ENCODE measurements at regions not wholly inside any gene's neighbourhood (a gene's known extent, or its start where the extent isn't known, plus 50 kb on each side); places are given as distances from the start of the nearest gene placed in this dataset.

DNA sequence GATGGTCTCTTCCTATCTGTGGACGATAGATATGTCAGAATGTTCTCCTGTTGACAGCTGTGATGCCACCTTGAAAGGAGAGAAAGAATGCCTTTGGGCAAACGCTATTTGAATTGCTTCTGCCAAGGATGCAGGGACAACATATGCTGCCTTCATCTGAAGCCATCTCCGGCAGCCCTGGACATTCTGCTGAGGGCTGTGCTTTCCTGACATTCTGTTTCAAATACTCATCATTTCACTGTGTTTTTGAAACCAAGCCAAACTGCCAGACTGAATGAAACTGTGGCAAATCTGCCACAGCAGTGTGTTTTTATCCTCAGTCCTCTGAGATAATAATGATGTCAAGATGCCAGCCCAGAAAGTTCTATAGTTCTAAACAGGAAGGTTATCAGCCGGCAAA lies 85.8 kb upstream of the BCAT1 start:
- H4K20me1 ChIP-seq (ENCODE audit: insufficient read depth, low read length) = no peaks in the 10 kb centered on the region
- H3K79me2 ChIP-seq (ENCODE audit: insufficient read depth, low read length) = no peaks in the 10 kb centered on the region
- H3K4me3 Mint-ChIP-seq (ENCODE audit: unreplicated experiment) = no peak overlapping the region
- no peak for DNase-seq (ENCODE audit: low read depth)
- H3K27ac ChIP-seq (ENCODE audit: low read depth, low read length) = no peak overlapping the region
- no peak overlapping the region for H3K9ac ChIP-seq (ENCODE audit: low read length)
- H3K27me3 Mint-ChIP-seq (ENCODE audit: low read depth, unreplicated experiment) = peaks cover 6% of the 10 kb centered on the region
- TF ChIP-seq EZH2 (IDR thresholded peaks at IDR 0.05; ENCODE audit: insufficient read depth, low read length) = no peak
- TF ChIP-seq, protein P1, sequence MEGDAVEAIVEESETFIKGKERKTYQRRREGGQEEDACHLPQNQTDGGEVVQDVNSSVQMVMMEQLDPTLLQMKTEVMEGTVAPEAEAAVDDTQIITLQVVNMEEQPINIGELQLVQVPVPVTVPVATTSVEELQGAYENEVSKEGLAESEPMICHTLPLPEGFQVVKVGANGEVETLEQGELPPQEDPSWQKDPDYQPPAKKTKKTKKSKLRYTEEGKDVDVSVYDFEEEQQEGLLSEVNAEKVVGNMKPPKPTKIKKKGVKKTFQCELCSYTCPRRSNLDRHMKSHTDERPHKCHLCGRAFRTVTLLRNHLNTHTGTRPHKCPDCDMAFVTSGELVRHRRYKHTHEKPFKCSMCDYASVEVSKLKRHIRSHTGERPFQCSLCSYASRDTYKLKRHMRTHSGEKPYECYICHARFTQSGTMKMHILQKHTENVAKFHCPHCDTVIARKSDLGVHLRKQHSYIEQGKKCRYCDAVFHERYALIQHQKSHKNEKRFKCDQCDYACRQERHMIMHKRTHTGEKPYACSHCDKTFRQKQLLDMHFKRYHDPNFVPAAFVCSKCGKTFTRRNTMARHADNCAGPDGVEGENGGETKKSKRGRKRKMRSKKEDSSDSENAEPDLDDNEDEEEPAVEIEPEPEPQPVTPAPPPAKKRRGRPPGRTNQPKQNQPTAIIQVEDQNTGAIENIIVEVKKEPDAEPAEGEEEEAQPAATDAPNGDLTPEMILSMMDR (IDR thresholded peaks at IDR 0.05; ENCODE audit: insufficient read depth, low read depth, low read length) = no peak
- H2AFZ ChIP-seq (ENCODE audit: low read depth, low read length) = no peak overlapping the region
- H3K4me2 ChIP-seq (ENCODE audit: low read length) = no peak overlapping the region
- H3K36me3 Mint-ChIP-seq (ENCODE audit: low read depth, unreplicated experiment) = no peaks in the 10 kb centered on the region
- no peaks in the 10 kb centered on the region for H3K36me3 ChIP-seq (ENCODE audit: insufficient read depth, low read length)
- H3K27ac Mint-ChIP-seq (ENCODE audit: unreplicated experiment) = no peak overlapping the region
- FAIRE-seq = peak; percentile 17
- peaks cover 3% of the 10 kb centered on the region for H3K27me3 ChIP-seq (ENCODE audit: insufficient read depth, low read length)
- H3K4me3 ChIP-seq (ENCODE audit: insufficient read depth, low read depth, low read length) = no peak overlapping the region
- no peaks in the 10 kb centered on the region for H3K9me3 ChIP-seq (ENCODE audit: insufficient read depth, low read depth, low read length)
- no peaks in the 10 kb centered on the region for H3K4me1 Mint-ChIP-seq (ENCODE audit: low read depth, unreplicated experiment)
- no peaks in the 10 kb centered on the region for H3K9me3 Mint-ChIP-seq (ENCODE audit: unreplicated experiment)
- H3K4me1 ChIP-seq (ENCODE audit: insufficient read depth, low read length) = no peaks in the 10 kb centered on the region

DNA sequence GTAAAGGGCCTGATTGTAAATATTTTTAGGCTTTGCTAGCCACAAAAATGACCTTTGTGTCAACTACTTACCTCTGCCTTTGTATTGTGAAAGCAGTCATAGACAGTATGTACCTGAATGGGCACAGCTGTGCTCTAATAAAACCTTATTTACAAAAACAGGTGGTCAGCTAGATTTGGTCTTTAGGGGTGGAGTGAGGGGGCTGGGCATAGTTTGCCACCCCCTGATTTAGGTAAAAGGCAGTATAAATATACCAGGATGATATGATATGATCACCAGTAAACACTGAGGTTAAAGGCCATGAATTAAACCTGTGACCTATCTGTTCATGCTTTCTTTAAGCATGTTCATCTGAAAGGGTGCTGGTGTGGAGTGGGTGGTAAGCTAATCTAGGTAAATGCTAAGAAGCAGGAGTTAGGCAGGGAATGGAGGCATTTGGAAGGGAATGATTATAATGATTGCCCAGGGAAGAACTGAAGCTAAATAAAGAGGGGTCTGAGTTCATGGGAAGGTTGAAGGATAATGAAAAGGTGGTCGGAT lies 77.1 kb upstream of the BCAT1 start:
- Mint-ChIP-seq H3K9me3 (ENCODE audit: unreplicated experiment) (no peaks in the 10 kb centered on the region), H3K36me3 (ENCODE audit: low read depth, unreplicated experiment) (no peaks in the 10 kb centered on the region), H3K27ac (ENCODE audit: unreplicated experiment) (no peak overlapping the region), H3K4me1 (ENCODE audit: low read depth, unreplicated experiment) (no peaks in the 10 kb centered on the region), H3K27me3 (ENCODE audit: low read depth, unreplicated experiment) (no peaks in the 10 kb centered on the region), H3K4me3 (ENCODE audit: unreplicated experiment) (no peak overlapping the region)
- H3K9ac ChIP-seq (ENCODE audit: low read length) = no peak overlapping the region
- no peak overlapping the region for H3K27ac ChIP-seq (ENCODE audit: low read depth, low read length)
- FAIRE-seq = no peak
- no peaks in the 10 kb centered on the region for H4K20me1 ChIP-seq (ENCODE audit: insufficient read depth, low read length)
- H2AFZ ChIP-seq (ENCODE audit: low read depth, low read length) = no peak overlapping the region
- H3K79me2 ChIP-seq (ENCODE audit: insufficient read depth, low read length) = no peaks in the 10 kb centered on the region
- no peaks in the 10 kb centered on the region for H3K27me3 ChIP-seq (ENCODE audit: insufficient read depth, low read length)
- H3K4me2 ChIP-seq (ENCODE audit: low read length) = no peak overlapping the region
- DNase-seq (ENCODE audit: low read depth) = no peak
- H3K36me3 ChIP-seq (ENCODE audit: insufficient read depth, low read length) = no peaks in the 10 kb centered on the region
- H3K9me3 ChIP-seq (ENCODE audit: insufficient read depth, low read depth, low read length) = no peaks in the 10 kb centered on the region
- no peak overlapping the region for H3K4me3 ChIP-seq (ENCODE audit: insufficient read depth, low read depth, low read length)
- TF ChIP-seq, protein P1 (IDR thresholded peaks at IDR 0.05; ENCODE audit: insufficient read depth, low read depth, low read length) = no peak
- no peak for TF ChIP-seq EZH2 (IDR thresholded peaks at IDR 0.05; ENCODE audit: insufficient read depth, low read length)
- H3K4me1 ChIP-seq (ENCODE audit: insufficient read depth, low read length) = no peaks in the 10 kb centered on the region

DNA sequence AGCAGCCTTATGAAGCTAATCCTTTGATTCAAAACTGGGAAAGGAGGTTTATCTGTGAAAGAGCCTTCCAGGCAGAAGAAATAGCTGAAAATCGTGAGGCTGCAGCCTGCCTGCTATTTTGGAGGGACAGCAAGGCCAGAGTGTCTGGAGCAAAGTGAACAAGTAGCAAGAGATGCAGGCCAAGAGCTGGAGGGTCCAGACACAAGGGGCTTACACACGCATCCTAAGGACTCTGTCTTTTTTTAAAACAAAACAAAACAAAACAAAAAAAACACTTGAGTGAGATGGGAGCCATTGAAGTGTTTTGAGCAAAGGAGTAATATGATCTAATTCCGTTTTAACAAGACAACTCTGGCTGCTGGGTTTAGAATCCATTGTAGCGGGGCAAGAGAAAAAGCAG lies 76.4 kb upstream of the BCAT1 start:
- no peaks in the 10 kb centered on the region for H3K27me3 Mint-ChIP-seq (ENCODE audit: low read depth, unreplicated experiment)
- Histone ChIP-seq H3K27me3 (ENCODE audit: insufficient read depth, low read length) (no peaks in the 10 kb centered on the region), H3K79me2 (ENCODE audit: insufficient read depth, low read length) (no peaks in the 10 kb centered on the region), H3K4me3 (ENCODE audit: insufficient read depth, low read depth, low read length) (no peak overlapping the region), H4K20me1 (ENCODE audit: insufficient read depth, low read length) (no peaks in the 10 kb centered on the region), H3K4me2 (ENCODE audit: low read length) (no peak overlapping the region), H3K27ac (ENCODE audit: low read depth, low read length) (no peak overlapping the region), H3K36me3 (ENCODE audit: insufficient read depth, low read length) (no peaks in the 10 kb centered on the region), H2AFZ (ENCODE audit: low read depth, low read length) (no peak overlapping the region), H3K4me1 (ENCODE audit: insufficient read depth, low read length) (no peaks in the 10 kb centered on the region), H3K9ac (ENCODE audit: low read length) (no peak overlapping the region), H3K9me3 (ENCODE audit: insufficient read depth, low read depth, low read length) (no peaks in the 10 kb centered on the region)
- H3K36me3 Mint-ChIP-seq (ENCODE audit: low read depth, unreplicated experiment) = no peaks in the 10 kb centered on the region
- H3K4me1 Mint-ChIP-seq (ENCODE audit: low read depth, unreplicated experiment) = no peaks in the 10 kb centered on the region
- no peak overlapping the region for H3K4me3 Mint-ChIP-seq (ENCODE audit: unreplicated experiment)
- DNase-seq (ENCODE audit: low read depth) (no peak), FAIRE-seq (no peak)
- no peak overlapping the region for H3K27ac Mint-ChIP-seq (ENCODE audit: unreplicated experiment)
- no peaks in the 10 kb centered on the region for H3K9me3 Mint-ChIP-seq (ENCODE audit: unreplicated experiment)
- no peak for TF ChIP-seq EZH2 (IDR thresholded peaks at IDR 0.05; ENCODE audit: insufficient read depth, low read length)
- TF ChIP-seq, protein P1 (IDR thresholded peaks at IDR 0.05; ENCODE audit: insufficient read depth, low read depth, low read length) = no peak

Measured in astrocyte (in vitro differentiated cells and primary cell).